Inflammatory macrophage (primary cell): ENCODE measurements at regions not wholly inside any gene's neighbourhood (a gene's known extent, or its start where the extent isn't known, plus 50 kb on each side); places are given as distances from the start of the nearest gene placed in this dataset.

ENCODE experiments used
- DNase-seq, 2 donors: peaks; one replicate each; pipeline ENCODE4 v3.0.0-alpha.2; 2020 to 2022

GRCh38 chr16:17728196-17728595 lies 257.4 kb upstream of the XYLT1 start:
- no peak for DNase-seq

GRCh38 chr16:17724242-17724898 lies 253.6 kb upstream of the XYLT1 start:
- DNase-seq: no peak

- no peak for DNase-seq
Observed at GRCh38 chr16:17723531-17724134, 252.9 kb upstream of the XYLT1 start.

- no peak for DNase-seq
Observed at GRCh38 chr16:17718495-17718894, 247.7 kb upstream of the XYLT1 start.

- DNase-seq: no peak
Observed at GRCh38 chr16:17705847-17706246, 235.1 kb upstream of the XYLT1 start.

GRCh38 chr16:17696616-17697015 lies 225.9 kb upstream of the XYLT1 start:
- no peak for DNase-seq

GRCh38 chr16:17692484-17692883 lies 221.7 kb upstream of the XYLT1 start:
- no peak for DNase-seq

GRCh38 chr16:17691899-17692176 lies 221.1 kb upstream of the XYLT1 start:
- no peak for DNase-seq

GRCh38 chr16:17691106-17691898 lies 220.5 kb upstream of the XYLT1 start:
- DNase-seq: no peak

- DNase-seq: no peak
Observed at GRCh38 chr16:17685447-17685846, 214.7 kb upstream of the XYLT1 start.

GRCh38 chr16:17683281-17683680 lies 212.5 kb upstream of the XYLT1 start:
- no peak for DNase-seq

- DNase-seq: no peak
Observed at GRCh38 chr16:17676171-17676570, 205.4 kb upstream of the XYLT1 start.

- DNase-seq: no peak
Observed at GRCh38 chr16:17668386-17668785, 197.6 kb upstream of the XYLT1 start.

GRCh38 chr16:17666293-17666692 lies 195.5 kb upstream of the XYLT1 start:
- no peak for DNase-seq

- no peak for DNase-seq
Observed at GRCh38 chr16:17658881-17659280, 188.1 kb upstream of the XYLT1 start.

GRCh38 chr16:17657045-17657444 lies 186.3 kb upstream of the XYLT1 start:
- DNase-seq: no peak

GRCh38 chr16:17654571-17654970 lies 183.8 kb upstream of the XYLT1 start:
- no peak for DNase-seq

- DNase-seq: no peak
Observed at GRCh38 chr16:17654142-17654541, 183.4 kb upstream of the XYLT1 start.

GRCh38 chr16:17647879-17648872 lies 177.4 kb upstream of the XYLT1 start:
- DNase-seq: no peak

- DNase-seq: no peak
Observed at GRCh38 chr16:17643935-17644334, 173.2 kb upstream of the XYLT1 start.

- DNase-seq: no peak
Observed at GRCh38 chr16:17641990-17642389, 171.2 kb upstream of the XYLT1 start.

- DNase-seq: no peak
Observed at GRCh38 chr16:17638134-17638533, 167.4 kb upstream of the XYLT1 start.

GRCh38 chr16:17635183-17635582 lies 164.4 kb upstream of the XYLT1 start:
- no peak for DNase-seq
